ENCODE measurements at regions not wholly inside any gene's neighbourhood (a gene's known extent, or its start where the extent isn't known, plus 50 kb on each side); places are given as distances from the start of the nearest gene placed in this dataset.

DNA sequence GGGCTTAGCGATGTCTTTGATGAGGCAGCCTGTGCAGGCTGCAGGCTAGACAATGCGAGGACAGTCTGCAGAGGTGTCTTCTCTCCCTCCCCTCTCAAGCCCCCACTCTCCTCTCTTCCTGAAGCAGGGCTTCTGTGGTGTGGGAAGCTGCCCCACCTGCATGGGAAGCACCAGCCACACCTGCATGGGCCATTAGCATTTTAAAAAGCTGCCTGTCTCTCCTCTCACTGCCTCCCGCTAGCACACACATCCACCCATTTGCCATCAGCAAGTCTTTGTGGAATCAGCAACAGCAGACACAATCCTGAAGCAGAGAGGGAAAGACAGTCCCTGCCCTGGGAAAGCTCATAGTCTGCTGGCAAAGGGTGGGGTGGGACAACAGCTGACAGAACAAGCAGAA, 53.1 kb downstream of the NAV1 start:
- Histone ChIP-seq H3K36me3 (no peaks in the 10 kb centered on the region), H3K9me3 (ENCODE audit: low read depth) (no peaks in the 10 kb centered on the region), H2AFZ (replicated peaks) (no peak overlapping the region), H3K4me1 (peaks cover 7% of the 10 kb centered on the region), H4K20me1 (ENCODE audit: low read depth) (peaks cover 35% of the 10 kb centered on the region), H3K4me2 (no peak overlapping the region), H3K9ac (no peak overlapping the region), H3F3A (ENCODE audit: low read depth) (no peaks in the 10 kb centered on the region), H3K79me2 (ENCODE audit: low read depth) (no peaks in the 10 kb centered on the region), H3K27me3 (no peaks in the 10 kb centered on the region), H3K27ac (no peak overlapping the region), H3K4me3 (no peak overlapping the region)
- Mint-ChIP-seq H3K27me3 (ENCODE audit: insufficient read depth, low read depth) (peaks cover 5% of the 10 kb centered on the region), H3K27ac (no peak overlapping the region), H3K9me3 (no peaks in the 10 kb centered on the region), H3K4me1 (no peaks in the 10 kb centered on the region), H3K4me3 (no peak overlapping the region), H3K36me3 (peaks cover 1% of the 10 kb centered on the region)
- DNase-seq (ENCODE audit: low spot score), result no peak
- TF ChIP-seq EZH2phosphoT487 (IDR thresholded peaks at IDR 0.05) (no peak), EZH2 (IDR thresholded peaks at IDR 0.05) (no peak)
- TF ChIP-seq, protein P1, sequence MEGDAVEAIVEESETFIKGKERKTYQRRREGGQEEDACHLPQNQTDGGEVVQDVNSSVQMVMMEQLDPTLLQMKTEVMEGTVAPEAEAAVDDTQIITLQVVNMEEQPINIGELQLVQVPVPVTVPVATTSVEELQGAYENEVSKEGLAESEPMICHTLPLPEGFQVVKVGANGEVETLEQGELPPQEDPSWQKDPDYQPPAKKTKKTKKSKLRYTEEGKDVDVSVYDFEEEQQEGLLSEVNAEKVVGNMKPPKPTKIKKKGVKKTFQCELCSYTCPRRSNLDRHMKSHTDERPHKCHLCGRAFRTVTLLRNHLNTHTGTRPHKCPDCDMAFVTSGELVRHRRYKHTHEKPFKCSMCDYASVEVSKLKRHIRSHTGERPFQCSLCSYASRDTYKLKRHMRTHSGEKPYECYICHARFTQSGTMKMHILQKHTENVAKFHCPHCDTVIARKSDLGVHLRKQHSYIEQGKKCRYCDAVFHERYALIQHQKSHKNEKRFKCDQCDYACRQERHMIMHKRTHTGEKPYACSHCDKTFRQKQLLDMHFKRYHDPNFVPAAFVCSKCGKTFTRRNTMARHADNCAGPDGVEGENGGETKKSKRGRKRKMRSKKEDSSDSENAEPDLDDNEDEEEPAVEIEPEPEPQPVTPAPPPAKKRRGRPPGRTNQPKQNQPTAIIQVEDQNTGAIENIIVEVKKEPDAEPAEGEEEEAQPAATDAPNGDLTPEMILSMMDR (IDR thresholded peaks at IDR 0.05), result no peak

DNA sequence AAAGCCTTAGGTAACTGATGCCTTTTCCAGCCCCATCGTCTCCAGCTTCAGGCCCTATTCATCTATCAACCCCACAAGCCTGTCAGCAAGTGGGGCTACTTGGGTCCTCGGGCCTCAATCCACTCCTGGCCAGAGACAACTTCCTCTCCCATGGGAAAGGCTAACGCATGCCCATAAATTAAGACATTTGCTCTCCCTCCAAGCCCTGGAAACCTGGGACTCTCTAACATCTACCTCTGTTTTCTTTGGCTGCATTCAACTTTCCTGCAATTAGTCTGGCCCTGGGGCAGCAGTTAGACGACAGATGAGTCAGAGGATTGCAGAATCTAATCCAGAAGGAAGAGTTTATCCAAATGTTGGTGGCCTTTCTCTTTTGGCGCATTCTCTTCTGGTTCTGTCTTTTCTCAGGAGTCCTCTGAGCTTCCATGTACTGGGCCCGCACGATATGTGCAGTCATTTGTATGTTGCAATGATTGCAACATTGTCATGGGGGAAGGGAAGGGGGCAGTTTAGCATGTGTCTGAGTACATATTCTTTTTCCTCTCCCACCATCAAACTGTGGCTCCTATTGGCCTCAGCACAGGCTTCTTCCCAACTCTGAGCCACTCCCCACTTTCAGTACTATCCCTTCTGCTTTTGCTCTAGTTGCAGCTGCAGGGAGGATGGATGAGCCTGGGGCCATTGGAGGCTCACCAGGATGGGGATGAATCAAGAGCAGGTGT, 54.4 kb downstream of the NAV1 start:
- H3K4me1 Mint-ChIP-seq, result no peaks in the 10 kb centered on the region
- Histone ChIP-seq H3F3A (ENCODE audit: low read depth) (no peaks in the 10 kb centered on the region), H3K27ac (no peak overlapping the region), H3K27me3 (no peaks in the 10 kb centered on the region), H3K36me3 (no peaks in the 10 kb centered on the region), H2AFZ (replicated peaks) (no peak overlapping the region), H3K4me3 (no peak overlapping the region), H4K20me1 (ENCODE audit: low read depth) (peaks cover 35% of the 10 kb centered on the region), H3K79me2 (ENCODE audit: low read depth) (no peaks in the 10 kb centered on the region), H3K4me2 (no peak overlapping the region), H3K9me3 (ENCODE audit: low read depth) (no peaks in the 10 kb centered on the region), H3K4me1 (peaks cover 7% of the 10 kb centered on the region), H3K9ac (no peak overlapping the region)
- no peak overlapping the region for H3K4me3 Mint-ChIP-seq
- peaks cover 1% of the 10 kb centered on the region for H3K36me3 Mint-ChIP-seq
- H3K27ac Mint-ChIP-seq, result peak overlapping the region; percentile 53
- DNase-seq (ENCODE audit: low spot score), result no peak
- peaks cover 7% of the 10 kb centered on the region for H3K27me3 Mint-ChIP-seq (ENCODE audit: insufficient read depth, low read depth)
- TF ChIP-seq, protein P1 (IDR thresholded peaks at IDR 0.05), result no peak
- no peak for TF ChIP-seq EZH2phosphoT487 (IDR thresholded peaks at IDR 0.05)
- TF ChIP-seq EZH2 (IDR thresholded peaks at IDR 0.05), result no peak
- no peaks in the 10 kb centered on the region for H3K9me3 Mint-ChIP-seq

DNA sequence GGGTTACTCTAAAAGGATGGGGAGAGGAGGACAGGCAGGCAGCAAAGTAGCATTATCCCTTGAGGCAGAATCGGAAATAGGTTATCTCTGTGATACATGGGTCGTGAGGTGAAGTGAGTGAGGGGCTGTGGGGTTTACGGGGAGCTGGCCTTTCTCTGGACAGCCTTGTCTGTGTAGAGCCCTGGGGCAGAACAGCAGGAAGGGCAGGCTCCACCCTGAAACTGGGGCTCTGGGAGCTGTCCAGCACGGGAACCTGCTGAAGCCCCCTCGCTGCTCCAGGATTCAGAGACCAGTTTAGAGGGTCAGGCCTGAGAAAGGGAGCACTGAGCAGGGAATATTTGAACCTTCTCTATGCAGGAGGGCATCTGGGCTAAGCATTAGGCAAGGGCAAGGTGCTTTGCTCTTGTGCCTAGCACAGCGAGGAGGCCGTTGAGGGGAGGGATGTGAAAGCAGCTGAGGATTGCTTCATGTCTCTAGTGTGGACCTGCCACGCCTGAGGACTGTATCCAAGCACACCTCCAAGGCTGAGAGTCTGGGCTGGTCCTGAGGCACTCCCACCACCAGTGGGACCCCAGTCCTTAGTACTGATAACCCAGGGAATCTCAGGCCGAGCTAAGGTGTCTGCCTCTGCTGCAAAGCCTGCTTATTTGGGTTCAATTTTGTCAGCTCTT, 55.8 kb downstream of the NAV1 start:
- Mint-ChIP-seq H3K36me3 (peaks cover 1% of the 10 kb centered on the region), H3K27ac (no peak overlapping the region), H3K27me3 (ENCODE audit: insufficient read depth, low read depth) (peaks cover 7% of the 10 kb centered on the region), H3K4me1 (no peaks in the 10 kb centered on the region), H3K4me3 (peak overlapping the region; percentile 64), H3K9me3 (no peaks in the 10 kb centered on the region)
- Histone ChIP-seq H2AFZ (replicated peaks) (no peak overlapping the region), H3K4me3 (no peak overlapping the region), H3K27me3 (no peaks in the 10 kb centered on the region), H3F3A (ENCODE audit: low read depth) (no peaks in the 10 kb centered on the region), H3K4me2 (no peak overlapping the region), H4K20me1 (ENCODE audit: low read depth) (peaks cover 40% of the 10 kb centered on the region), H3K36me3 (no peaks in the 10 kb centered on the region), H3K4me1 (peaks cover 7% of the 10 kb centered on the region), H3K79me2 (ENCODE audit: low read depth) (no peaks in the 10 kb centered on the region), H3K9me3 (ENCODE audit: low read depth) (no peaks in the 10 kb centered on the region), H3K9ac (no peak overlapping the region), H3K27ac (no peak overlapping the region)
- DNase-seq (ENCODE audit: low spot score), result peak; percentile 82
- TF ChIP-seq EZH2phosphoT487 (IDR thresholded peaks at IDR 0.05) (no peak), EZH2 (IDR thresholded peaks at IDR 0.05) (no peak)
- TF ChIP-seq, protein P1 (IDR thresholded peaks at IDR 0.05), result no peak
